Right cardiac atrium (tissue), 5 donors: ENCODE measurements at regions not wholly inside any gene's neighbourhood (a gene's known extent, or its start where the extent isn't known, plus 50 kb on each side); places are given as distances from the start of the nearest gene placed in this dataset.

ENCODE experiments used
- ATAC-seq, 2 donors: fragments of 200-7000 bp; cut with Tn5 transposase; one replicate each; pipeline versions ENCODE4 v1.8.0 to v1.9.1; 2020; ENCODE audit warnings: moderate library complexity in 2 of 2, mild to moderate bottlenecking in 1 of 2
- DNase-seq, 3 donors: peaks; one replicate each; pipeline ENCODE4 v3.0.0-alpha.2; 2020
- H3K27ac ChIP-seq: one replicate; pipeline ENCODE4 v1.5.1; 2013; ENCODE audit warnings: mild to moderate bottlenecking, low read length, control low read depth, moderate library complexity
- H3K27me3 ChIP-seq: one replicate; pipeline ENCODE4 v1.6.1; 2013; ENCODE audit not compliant: control insufficient read depth, insufficient read depth
- H3K4me1 ChIP-seq: one replicate; pipeline ENCODE4 v1.6.1; 2013; ENCODE audit warnings: low read length; ENCODE audit not compliant: control insufficient read depth, insufficient read depth
- H3K4me3 ChIP-seq: one replicate; pipeline ENCODE4 v1.5.1; 2013; ENCODE audit warnings: low read length, control low read depth
- H3K9me3 ChIP-seq: one replicate; pipeline ENCODE4 v1.6.1; 2013; ENCODE audit warnings: low read length; ENCODE audit not compliant: control insufficient read depth
- WGBS: extraction: QIAGEN DNeasy Blood & Tissue Kit; methylation state at CpG from one replicate; pipeline ENCODE4 v1.1.7; 2013; 5-methylcytosine and 5-hydroxymethylcytosine counted together
- intact Hi-C, 4 donors: fragments of 100-400 bp; cut with DNase I; formaldehyde crosslinking; loops; one replicate each; pipeline versions ENCODE4 v1.11.0 to v1.14.0; 2022 to 2023
- donor health status: healthy with polysubstance abuse.
- donor health status: DM: no; HTN: yes; CAD: no.
- donor health status: DM: no; HTN: no; CAD: no.
- donor health status: DM: no; HTN: yes; CAD: no; lungs with severe emphysema.
- donor health status: DM: yes; HTN: yes; CAD: no.

GRCh38 chr1:79469139-79469538 is 462.6 kb upstream of the ADGRL4 start:
- no peaks in the 10 kb centered on the region for H3K27me3 ChIP-seq
- DNase-seq: no peak
- no peak overlapping the region for H3K27ac ChIP-seq
- intact Hi-C loops: no loop called here
- no peaks in the 10 kb centered on the region for H3K9me3 ChIP-seq
- no peaks in the 10 kb centered on the region for H3K4me1 ChIP-seq
- ATAC-seq: no peak
- H3K4me3 ChIP-seq: no peak overlapping the region

GRCh38 chr1:79460773-79461436 is 454.4 kb upstream of the ADGRL4 start:
- Histone ChIP-seq H3K4me3 (no peak overlapping the region), H3K27ac (no peak overlapping the region), H3K4me1 (no peaks in the 10 kb centered on the region), H3K9me3 (no peaks in the 10 kb centered on the region), H3K27me3 (no peaks in the 10 kb centered on the region)
- ATAC-seq (no peak), DNase-seq (no peak)
- WGBS: 67% methylated on average over 3 of the region's 3 CpGs
- intact Hi-C loops: no loop called here

- intact Hi-C loops: no loop called here
- DNase-seq (no peak), ATAC-seq (no peak)
- no peak overlapping the region for H3K4me3 ChIP-seq
- H3K9me3 ChIP-seq: no peaks in the 10 kb centered on the region
- H3K27ac ChIP-seq: no peak overlapping the region
- WGBS: 73% methylated on average over 5 of the region's 5 CpGs
- H3K27me3 ChIP-seq: no peaks in the 10 kb centered on the region
- H3K4me1 ChIP-seq: no peaks in the 10 kb centered on the region
These were observed 451.2 kb upstream of the ADGRL4 start for GRCh38 chr1:79457562-79458224.

GRCh38 chr1:79448426-79448825 is 441.9 kb upstream of the ADGRL4 start:
- H3K4me1 ChIP-seq: no peaks in the 10 kb centered on the region
- intact Hi-C loops: no loop called here
- H3K9me3 ChIP-seq: no peaks in the 10 kb centered on the region
- H3K27me3 ChIP-seq: no peaks in the 10 kb centered on the region
- ATAC-seq (no peak), DNase-seq (no peak)
- H3K27ac ChIP-seq: no peak overlapping the region
- WGBS: 81% methylated on average over 2 of the region's 2 CpGs
- no peak overlapping the region for H3K4me3 ChIP-seq

GRCh38 chr1:79441238-79441637 is 434.7 kb upstream of the ADGRL4 start:
- no peaks in the 10 kb centered on the region for H3K4me1 ChIP-seq
- H3K4me3 ChIP-seq: no peak overlapping the region
- no peaks in the 10 kb centered on the region for H3K27me3 ChIP-seq
- ATAC-seq: no peak
- intact Hi-C loops: no loop called here
- 55% methylated on average over 2 of the region's 2 CpGs for WGBS
- no peak overlapping the region for H3K27ac ChIP-seq
- no peaks in the 10 kb centered on the region for H3K9me3 ChIP-seq
- no peak for DNase-seq

GRCh38 chr1:79437540-79437939 is 431.0 kb upstream of the ADGRL4 start:
- DNase-seq (no peak), ATAC-seq (no peak)
- H3K27ac ChIP-seq: no peak overlapping the region
- 63% methylated on average over 2 of the region's 2 CpGs for WGBS
- no peaks in the 10 kb centered on the region for H3K9me3 ChIP-seq
- no peaks in the 10 kb centered on the region for H3K27me3 ChIP-seq
- intact Hi-C loops: no loop called here
- no peak overlapping the region for H3K4me3 ChIP-seq
- H3K4me1 ChIP-seq: no peaks in the 10 kb centered on the region

GRCh38 chr1:79431340-79431739 is 424.8 kb upstream of the ADGRL4 start:
- ATAC-seq (no peak), DNase-seq (no peak)
- 47% methylated on average over 2 of the region's 2 CpGs for WGBS

GRCh38 chr1:79430437-79430836 is 423.9 kb upstream of the ADGRL4 start:
- DNase-seq (no peak), ATAC-seq (no peak)
- H3K27me3 ChIP-seq: no peaks in the 10 kb centered on the region
- intact Hi-C loops: no loop called here
- no peak overlapping the region for H3K4me3 ChIP-seq
- no peaks in the 10 kb centered on the region for H3K4me1 ChIP-seq
- H3K27ac ChIP-seq: no peak overlapping the region
- WGBS: 78% methylated on average over 11 of the region's 11 CpGs
- H3K9me3 ChIP-seq: no peaks in the 10 kb centered on the region

More at GRCh38 chr1:79431340-79431739, 424.8 kb upstream of the ADGRL4 start:
- intact Hi-C loops: no loop called here
- Histone ChIP-seq H3K27me3 (no peaks in the 10 kb centered on the region), H3K27ac (no peak overlapping the region), H3K9me3 (no peaks in the 10 kb centered on the region), H3K4me1 (no peaks in the 10 kb centered on the region), H3K4me3 (no peak overlapping the region)

GRCh38 chr1:79422726-79423125 is 416.2 kb upstream of the ADGRL4 start:
- DNase-seq: no peak
- Histone ChIP-seq H3K27me3 (no peaks in the 10 kb centered on the region), H3K4me3 (no peak overlapping the region), H3K4me1 (no peaks in the 10 kb centered on the region), H3K27ac (no peak overlapping the region), H3K9me3 (no peaks in the 10 kb centered on the region)
- no peak for ATAC-seq
- 67% methylated on average over 2 of the region's 2 CpGs for WGBS
- intact Hi-C loops: no loop called here

- Histone ChIP-seq H3K4me1 (no peaks in the 10 kb centered on the region), H3K9me3 (no peaks in the 10 kb centered on the region), H3K27ac (no peak overlapping the region), H3K27me3 (no peaks in the 10 kb centered on the region), H3K4me3 (no peak overlapping the region)
- WGBS: 83% methylated on average over 2 of the region's 2 CpGs
- ATAC-seq (no peak), DNase-seq (no peak)
- intact Hi-C loops: no loop called here
These were observed 392.0 kb upstream of the ADGRL4 start for GRCh38 chr1:79398501-79398900.

- H3K9me3 ChIP-seq: no peaks in the 10 kb centered on the region
- no peaks in the 10 kb centered on the region for H3K4me1 ChIP-seq
- ATAC-seq (no peak), DNase-seq (no peak)
- H3K27ac ChIP-seq: no peak overlapping the region
- intact Hi-C loops: no loop called here
- no peak overlapping the region for H3K4me3 ChIP-seq
- H3K27me3 ChIP-seq: no peaks in the 10 kb centered on the region
- 61% methylated on average over 2 of the region's 2 CpGs for WGBS
These were observed 390.4 kb upstream of the ADGRL4 start for GRCh38 chr1:79396901-79397300.
